ENCODE measurements at regions not wholly inside any gene's neighbourhood (a gene's known extent, or its start where the extent isn't known, plus 50 kb on each side); places are given as distances from the start of the nearest gene placed in this dataset.

DNA sequence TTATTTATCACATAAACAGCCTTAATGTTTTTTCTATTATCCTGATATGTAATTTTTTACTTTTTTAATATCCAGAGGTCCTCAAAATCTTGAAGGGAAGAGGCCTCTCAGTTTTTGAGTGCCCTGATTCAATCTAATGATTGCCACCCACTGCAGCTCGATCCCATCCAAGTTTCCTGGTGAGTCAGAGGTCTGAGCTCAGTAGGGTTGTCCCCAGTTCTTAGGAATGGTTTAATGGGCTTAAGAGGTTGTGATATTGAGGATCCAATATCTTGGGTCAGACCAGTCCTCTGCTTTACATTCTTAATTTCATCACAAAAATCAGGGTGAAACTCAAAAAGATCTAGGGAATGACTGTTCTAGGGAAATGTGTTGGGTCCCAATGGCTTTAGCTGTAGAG, 238.5 kb downstream of the NSUN3 start:
- ChIA-PET CTCF (interaction anchor here (1.8 kb wide), 1 partner anchor 52 kb away, joined by 5 read pairs; no protein-coding TSS in a partner anchor), POLR2A (no interaction called here)
- Mint-ChIP-seq H3K4me1 (peaks cover 19% of the 10 kb centered on the region), H3K4me3 (no peak overlapping the region), H3K9me3 (no peaks in the 10 kb centered on the region), H3K27me3 (ENCODE audit: low read depth) (no peaks in the 10 kb centered on the region; the same call in none of the 2 replicates), H3K36me3 (no peaks in the 10 kb centered on the region), H3K27ac (no peak overlapping the region)
- ATAC-seq = no peak
- TF ChIP-seq OVOL2 (CRISPR knock-in tag; IDR thresholded peaks at IDR 0.05; ENCODE audit: borderline replicate concordance) (no peak), ELF4 (CRISPR knock-in tag; IDR thresholded peaks at IDR 0.05; ENCODE audit: low read depth) (no peak), NFYB (CRISPR knock-in tag; conservative IDR thresholded peaks at IDR 0.05; ENCODE audit: low read depth) (no peak), KAT7 (CRISPR knock-in tag; IDR thresholded peaks at IDR 0.05; ENCODE audit: borderline replicate concordance) (no peak), E2F4 (CRISPR knock-in tag; IDR thresholded peaks at IDR 0.05; ENCODE audit: borderline replicate concordance, low read depth) (no peak), ATF1 (CRISPR knock-in tag; IDR thresholded peaks at IDR 0.05) (no peak), JAZF1 (CRISPR knock-in tag; IDR thresholded peaks at IDR 0.05) (no peak), GRHL2 (CRISPR knock-in tag; IDR thresholded peaks at IDR 0.05; ENCODE audit: insufficient replicate concordance, severe bottlenecking) (no peak)
- TF ChIP-seq, protein P1, sequence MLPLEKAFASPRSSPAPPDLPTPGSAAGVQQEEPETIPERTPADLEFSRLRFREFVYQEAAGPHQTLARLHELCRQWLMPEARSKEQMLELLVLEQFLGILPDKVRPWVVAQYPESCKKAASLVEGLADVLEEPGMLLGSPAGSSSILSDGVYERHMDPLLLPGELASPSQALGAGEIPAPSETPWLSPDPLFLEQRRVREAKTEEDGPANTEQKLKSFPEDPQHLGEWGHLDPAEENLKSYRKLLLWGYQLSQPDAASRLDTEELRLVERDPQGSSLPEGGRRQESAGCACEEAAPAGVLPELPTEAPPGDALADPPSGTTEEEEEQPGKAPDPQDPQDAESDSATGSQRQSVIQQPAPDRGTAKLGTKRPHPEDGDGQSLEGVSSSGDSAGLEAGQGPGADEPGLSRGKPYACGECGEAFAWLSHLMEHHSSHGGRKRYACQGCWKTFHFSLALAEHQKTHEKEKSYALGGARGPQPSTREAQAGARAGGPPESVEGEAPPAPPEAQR (CRISPR knock-in tag; IDR thresholded peaks at IDR 0.05) = no peak
- TF ChIP-seq, protein P2, sequence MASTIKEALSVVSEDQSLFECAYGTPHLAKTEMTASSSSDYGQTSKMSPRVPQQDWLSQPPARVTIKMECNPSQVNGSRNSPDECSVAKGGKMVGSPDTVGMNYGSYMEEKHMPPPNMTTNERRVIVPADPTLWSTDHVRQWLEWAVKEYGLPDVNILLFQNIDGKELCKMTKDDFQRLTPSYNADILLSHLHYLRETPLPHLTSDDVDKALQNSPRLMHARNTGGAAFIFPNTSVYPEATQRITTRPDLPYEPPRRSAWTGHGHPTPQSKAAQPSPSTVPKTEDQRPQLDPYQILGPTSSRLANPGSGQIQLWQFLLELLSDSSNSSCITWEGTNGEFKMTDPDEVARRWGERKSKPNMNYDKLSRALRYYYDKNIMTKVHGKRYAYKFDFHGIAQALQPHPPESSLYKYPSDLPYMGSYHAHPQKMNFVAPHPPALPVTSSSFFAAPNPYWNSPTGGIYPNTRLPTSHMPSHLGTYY (CRISPR knock-in tag; IDR thresholded peaks at IDR 0.05) = no peak
- DNase-seq (ENCODE audit: low spot score) = no peak

DNA sequence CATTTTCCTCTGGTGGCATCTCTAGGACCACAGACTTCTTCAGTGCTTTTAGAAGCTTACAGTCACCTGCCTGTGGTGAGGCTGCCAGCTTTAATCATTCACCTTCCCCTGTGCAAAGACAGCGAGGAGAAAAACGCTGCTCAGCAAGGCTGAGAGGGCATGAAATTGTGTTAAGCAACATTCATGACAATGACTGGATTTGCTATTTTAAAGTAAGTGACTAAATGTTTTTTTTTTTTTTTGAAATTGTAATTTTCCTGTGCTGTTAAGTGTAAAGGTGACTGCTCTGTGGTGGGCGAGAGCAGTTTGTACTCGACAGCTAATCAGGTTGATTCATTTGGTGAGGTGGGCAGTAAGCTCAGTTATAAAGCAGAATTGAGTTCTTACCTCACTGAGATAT, 240.4 kb downstream of the NSUN3 start:
- no peaks in the 10 kb centered on the region for H3K9me3 Mint-ChIP-seq
- H3K4me3 Mint-ChIP-seq = no peak overlapping the region
- CTCF ChIA-PET = interaction anchor here (0.7 to 2.8 kb wide), 3 partner anchors 54 to 1233 kb away, joined by 3 to 13 read pairs (median 5); no protein-coding TSS in a partner anchor
- DNase-seq (ENCODE audit: low spot score) = no peak
- no peak for ATAC-seq
- H3K27me3 Mint-ChIP-seq (ENCODE audit: low read depth) = no peaks in the 10 kb centered on the region
- no peaks in the 10 kb centered on the region for H3K36me3 Mint-ChIP-seq
- no peak overlapping the region for H3K27ac Mint-ChIP-seq
- POLR2A ChIA-PET = interaction anchor here (0.7 kb wide), 1 partner anchor 221 kb away, joined by 3 read pairs; no protein-coding TSS in a partner anchor
- peaks cover 23% of the 10 kb centered on the region for H3K4me1 Mint-ChIP-seq
- TF ChIP-seq STAT6 (CRISPR knock-in tag; conservative IDR thresholded peaks at IDR 0.05; ENCODE audit: low read depth) (no peak), GRHL2 (CRISPR knock-in tag; IDR thresholded peaks at IDR 0.05; ENCODE audit: insufficient replicate concordance, severe bottlenecking) (no peak), NFE2L1 (CRISPR knock-in tag; IDR thresholded peaks at IDR 0.05) (no peak), MAX (CRISPR knock-in tag; IDR thresholded peaks at IDR 0.05) (no peak), ZNF423 (CRISPR knock-in tag; IDR thresholded peaks at IDR 0.05) (no peak)
- TF ChIP-seq, protein P3, sequence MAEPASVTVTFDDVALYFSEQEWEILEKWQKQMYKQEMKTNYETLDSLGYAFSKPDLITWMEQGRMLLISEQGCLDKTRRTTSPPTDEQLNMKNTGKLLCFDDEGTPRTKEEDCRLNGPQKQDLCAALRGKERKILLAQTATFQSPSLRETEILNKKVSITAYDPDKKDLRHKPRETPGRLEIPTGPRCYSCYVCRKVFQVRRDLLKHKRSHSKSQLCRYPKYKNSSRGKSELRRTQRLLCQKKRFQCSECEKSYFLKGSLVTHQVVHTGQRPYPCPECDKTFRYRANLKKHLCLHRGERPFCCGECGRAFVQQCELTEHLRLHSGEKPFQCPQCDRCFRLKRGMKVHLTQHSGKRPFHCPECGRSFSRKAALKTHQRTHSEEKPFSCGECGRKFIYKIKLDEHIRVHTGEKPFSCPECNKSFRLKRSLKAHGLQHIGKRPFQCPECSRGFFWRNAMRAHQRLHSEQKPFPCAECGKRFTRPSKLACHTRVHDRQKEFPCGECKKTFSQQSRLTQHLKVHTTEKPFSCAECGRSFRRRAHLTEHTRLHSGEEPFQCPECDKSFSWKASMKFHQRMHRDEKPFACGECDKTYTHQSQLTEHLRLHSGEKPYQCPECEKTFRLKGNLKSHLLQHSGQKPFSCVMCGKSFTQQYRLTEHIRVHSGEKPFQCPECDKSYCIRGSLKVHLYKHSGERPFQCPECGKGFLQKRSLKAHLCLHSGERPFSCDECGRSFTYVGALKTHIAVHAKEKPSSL (CRISPR knock-in tag; conservative IDR thresholded peaks at IDR 0.05) = no peak

All from WTC11 (cell line).